Panc1 (cell line): ENCODE measurements at regions not wholly inside any gene's neighbourhood (a gene's known extent, or its start where the extent isn't known, plus 50 kb on each side); places are given as distances from the start of the nearest gene placed in this dataset.

Experiments
- ATAC-seq: fragments of 200-7000 bp; cut with Tn5 transposase; 2 replicates; pipeline ENCODE4 v1.9.1; 2020; ENCODE audit warnings: mild to moderate bottlenecking, moderate library complexity
- BruUV-seq: library from RNA; stranded (reverse); fragments of 400-500 nt; replicated peaks from 2 replicates; lab custom pipeline; 2021; lab: Mats Ljungman, UMichigan
- CTCF ChIA-PET: fragments of 300-600 bp; sonication (Branson Sonifier 250); formaldehyde crosslinking; loops from one replicate; lab custom pipeline; 2022; ENCODE audit warnings: antibody characterized with exemption; lab: Charles Lee
- POLR2A ChIA-PET: fragments of 300-600 bp; sonication (Branson Sonifier 250); formaldehyde crosslinking; loops from one replicate; lab custom pipeline; 2022; ENCODE audit warnings: antibody characterized with exemption; lab: Charles Lee
- DNase-seq: peaks from one replicate; pipeline ENCODE4 v3.0.0-alpha.2; 2010; ENCODE audit warnings: low read depth, low spot score
- H3K27ac ChIP-seq: 2 replicates; pipeline ENCODE4 v1.5.1; 2011; ENCODE audit warnings: mild to moderate bottlenecking, low read length, inconsistent platforms
- H3K27me3 ChIP-seq: fragments of 200-500 bp; sonication (Bioruptor generic); 2 replicates; pipeline ENCODE4 v1.6.0; 2014; ENCODE audit warnings: low read length, inconsistent platforms; ENCODE audit not compliant: control insufficient read depth, insufficient read depth
- H3K36me3 ChIP-seq: fragments of 200-500 bp; sonication (Bioruptor generic); 2 replicates; pipeline ENCODE4 v1.5.1; 2014; ENCODE audit warnings: inconsistent platforms, mild to moderate bottlenecking, low read length, moderate library complexity; ENCODE audit not compliant: control insufficient read depth, insufficient read depth
- H3K4me1 ChIP-seq: 2 replicates; pipeline ENCODE4 v1.5.1; 2011; ENCODE audit warnings: inconsistent platforms, mild to moderate bottlenecking, low read length, moderate library complexity; ENCODE audit not compliant: control insufficient read depth, insufficient read depth
- H3K4me3 ChIP-seq, 2 experiments: 2 replicates each; pipeline ENCODE4 v1.5.1; 2011 to 2012; ENCODE audit warnings: low read depth in 2 of 2, low read length in 2 of 2, mild to moderate bottlenecking in 2 of 2, inconsistent platforms in 1 of 2, moderate library complexity in 1 of 2
- H3K9me3 ChIP-seq: fragments of 200-500 bp; sonication (Bioruptor generic); 2 replicates; pipeline ENCODE4 v1.5.1; 2014; ENCODE audit warnings: low read depth, mild to moderate bottlenecking, inconsistent platforms, low read length, moderate library complexity; ENCODE audit not compliant: control insufficient read depth, insufficient read depth
- CTCF ChIP-seq: fragments of 450-650 bp; IDR thresholded peaks from 2 replicates; pipeline ENCODE4 v1.5.1; 2017; ENCODE audit warnings: mild to moderate bottlenecking
- POLR2AphosphoS5 ChIP-seq: IDR thresholded peaks from 2 replicates; pipeline ENCODE4 v1.6.1; 2012; ENCODE audit warnings: mild to moderate bottlenecking, low read depth, low read length, moderate library complexity
- SIN3A ChIP-seq: IDR thresholded peaks from 2 replicates; pipeline ENCODE4 v1.6.1; 2012; ENCODE audit warnings: low read depth, mild to moderate bottlenecking, low read length, moderate library complexity, borderline replicate concordance; ENCODE audit not compliant: insufficient read depth
- TCF7L2 ChIP-seq: IDR thresholded peaks from 2 replicates; pipeline ENCODE4 v1.6.1; 2011; ENCODE audit warnings: mild to moderate bottlenecking, low read depth, low read length, inconsistent platforms
- in situ Hi-C: cut with HindIII; loops from 2 replicates; pipeline ENCODE4 v1.10.0; 2016; ENCODE audit warnings: low sequenced_read_pairs, low pct_unique_long_range_greater_than_20kb
- intact Hi-C: fragments of 100-400 bp; cut with micrococcal nuclease; formaldehyde crosslinking; loops from one replicate; pipeline ENCODE4 v1.10.0; 2022; ENCODE audit not compliant: unreplicated experiment
- TF ChIP-seq, protein P1 (sequence below), 2 experiments: IDR thresholded peaks; 2 replicates each; pipeline ENCODE4 v1.6.1; 2011 to 2012; ENCODE audit warnings: low read depth in 2 of 2, control low read depth in 1 of 2, low read length in 1 of 2, mild to moderate bottlenecking in 1 of 2, moderate library complexity in 1 of 2; ENCODE audit not compliant: insufficient read depth in 1 of 2

- H3K9me3 ChIP-seq = no peaks in the 10 kb centered on the region
- ChIA-PET CTCF (no interaction called here), POLR2A (no interaction called here)
- DNase-seq = no peak
- TF ChIP-seq CTCF (no peak), TCF7L2 (no peak), POLR2AphosphoS5 (no peak), SIN3A (no peak)
- TF ChIP-seq, protein P1, sequence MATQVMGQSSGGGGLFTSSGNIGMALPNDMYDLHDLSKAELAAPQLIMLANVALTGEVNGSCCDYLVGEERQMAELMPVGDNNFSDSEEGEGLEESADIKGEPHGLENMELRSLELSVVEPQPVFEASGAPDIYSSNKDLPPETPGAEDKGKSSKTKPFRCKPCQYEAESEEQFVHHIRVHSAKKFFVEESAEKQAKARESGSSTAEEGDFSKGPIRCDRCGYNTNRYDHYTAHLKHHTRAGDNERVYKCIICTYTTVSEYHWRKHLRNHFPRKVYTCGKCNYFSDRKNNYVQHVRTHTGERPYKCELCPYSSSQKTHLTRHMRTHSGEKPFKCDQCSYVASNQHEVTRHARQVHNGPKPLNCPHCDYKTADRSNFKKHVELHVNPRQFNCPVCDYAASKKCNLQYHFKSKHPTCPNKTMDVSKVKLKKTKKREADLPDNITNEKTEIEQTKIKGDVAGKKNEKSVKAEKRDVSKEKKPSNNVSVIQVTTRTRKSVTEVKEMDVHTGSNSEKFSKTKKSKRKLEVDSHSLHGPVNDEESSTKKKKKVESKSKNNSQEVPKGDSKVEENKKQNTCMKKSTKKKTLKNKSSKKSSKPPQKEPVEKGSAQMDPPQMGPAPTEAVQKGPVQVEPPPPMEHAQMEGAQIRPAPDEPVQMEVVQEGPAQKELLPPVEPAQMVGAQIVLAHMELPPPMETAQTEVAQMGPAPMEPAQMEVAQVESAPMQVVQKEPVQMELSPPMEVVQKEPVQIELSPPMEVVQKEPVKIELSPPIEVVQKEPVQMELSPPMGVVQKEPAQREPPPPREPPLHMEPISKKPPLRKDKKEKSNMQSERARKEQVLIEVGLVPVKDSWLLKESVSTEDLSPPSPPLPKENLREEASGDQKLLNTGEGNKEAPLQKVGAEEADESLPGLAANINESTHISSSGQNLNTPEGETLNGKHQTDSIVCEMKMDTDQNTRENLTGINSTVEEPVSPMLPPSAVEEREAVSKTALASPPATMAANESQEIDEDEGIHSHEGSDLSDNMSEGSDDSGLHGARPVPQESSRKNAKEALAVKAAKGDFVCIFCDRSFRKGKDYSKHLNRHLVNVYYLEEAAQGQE (IDR thresholded peaks at IDR 0.05; ENCODE audit: insufficient read depth in 1 of 2, low read depth in 2 of 2, low read length in 1 of 2) = no peak
- intact Hi-C loops = no loop called here
- no peaks in the 10 kb centered on the region for H3K4me1 ChIP-seq
- in situ Hi-C loops = no loop called here
- H3K4me3 ChIP-seq = no peak overlapping the region
- no peak for ATAC-seq
- no peaks in the 10 kb centered on the region for H3K27me3 ChIP-seq
- no peak overlapping the region for H3K27ac ChIP-seq
- no TSS peak for BruUV-seq
- no peaks in the 10 kb centered on the region for H3K36me3 ChIP-seq
Measured at GRCh38 chr13:47757466-47758080, 243.5 kb downstream of the SUCLA2 start.

GRCh38 chr13:47747901-47748300 is 253.2 kb downstream of the SUCLA2 start:
- Histone ChIP-seq H3K27me3 (no peaks in the 10 kb centered on the region), H3K9me3 (no peaks in the 10 kb centered on the region), H3K27ac (no peak overlapping the region), H3K4me1 (no peaks in the 10 kb centered on the region), H3K36me3 (no peaks in the 10 kb centered on the region), H3K4me3 (no peak overlapping the region)
- BruUV-seq = no TSS peak
- POLR2A ChIA-PET = no interaction called here
- CTCF ChIA-PET = no interaction called here
- ATAC-seq (no peak), DNase-seq (no peak)
- in situ Hi-C loops = no loop called here
- TF ChIP-seq TCF7L2 = no peak
- no peak for TF ChIP-seq POLR2AphosphoS5
- no peak for TF ChIP-seq CTCF
- TF ChIP-seq, protein P1 (IDR thresholded peaks at IDR 0.05; ENCODE audit: insufficient read depth in 1 of 2, low read depth in 2 of 2, low read length in 1 of 2) = no peak
- no peak for TF ChIP-seq SIN3A
- intact Hi-C loops = no loop called here
